ENCODE measurements at regions not wholly inside any gene's neighbourhood (a gene's known extent, or its start where the extent isn't known, plus 50 kb on each side); places are given as distances from the start of the nearest gene placed in this dataset.
"Not testable (repeated sequence)": the region's sequence is repeated elsewhere in the genome, so short reads cannot be mapped to it uniquely, and the experiment has no call there.

GRCh38 chr6:170037541-170038250 is 253.2 kb downstream of the DLL1 start:
- H3K4me1 ChIP-seq (ENCODE audit: insufficient read depth, low read length, poor library complexity, severe bottlenecking), result no peaks in the 10 kb centered on the region
- H3K27me3 ChIP-seq (replicated peaks; ENCODE audit: insufficient read depth, low read depth, low read length, poor library complexity), result no peaks in the 10 kb centered on the region
- intact Hi-C loops (cut with micrococcal nuclease; ENCODE audit: unreplicated experiment), result no loop called here
- BruUV-seq (replicated peaks), result no TSS peak
- H3K27ac ChIP-seq (ENCODE audit: low read depth, low read length, poor library complexity, severe bottlenecking), result no peak overlapping the region
- H3K4me3 ChIP-seq (ENCODE audit: low read depth, low read length, poor library complexity, severe bottlenecking), result no peak overlapping the region
- CTCF ChIA-PET, result no interaction called here
- no peaks in the 10 kb centered on the region for H3K36me3 ChIP-seq (ENCODE audit: insufficient read depth, low read length, poor library complexity, severe bottlenecking)
- POLR2A ChIA-PET (ENCODE audit: low non-redundant PET), result no interaction called here
- no peaks in the 10 kb centered on the region for H3K9me3 ChIP-seq (ENCODE audit: low read depth, low read length, poor library complexity, severe bottlenecking)
- TF ChIP-seq EZH2 (IDR thresholded peaks at IDR 0.05; ENCODE audit: borderline replicate concordance, low read depth, low read length, poor library complexity, severe bottlenecking) (no peak), CTCF (conservative IDR thresholded peaks at IDR 0.05; ENCODE audit: low read depth, low read length) (no peak)
- DNase-seq (ENCODE audit: low spot score), result no peak

- intact Hi-C loops (cut with micrococcal nuclease; ENCODE audit: unreplicated experiment), result no loop called here
- no peak for DNase-seq (ENCODE audit: low spot score)
- no TSS peak for BruUV-seq (replicated peaks)
- no peaks in the 10 kb centered on the region for H3K27me3 ChIP-seq (replicated peaks; ENCODE audit: insufficient read depth, low read depth, low read length, poor library complexity)
- H3K27ac ChIP-seq (ENCODE audit: low read depth, low read length, poor library complexity, severe bottlenecking), result no peak overlapping the region
- TF ChIP-seq EZH2 (IDR thresholded peaks at IDR 0.05; ENCODE audit: borderline replicate concordance, low read depth, low read length, poor library complexity, severe bottlenecking), result no peak
- TF ChIP-seq CTCF (conservative IDR thresholded peaks at IDR 0.05; ENCODE audit: low read depth, low read length), result no peak
- no peaks in the 10 kb centered on the region for H3K9me3 ChIP-seq (ENCODE audit: low read depth, low read length, poor library complexity, severe bottlenecking)
- POLR2A ChIA-PET (ENCODE audit: low non-redundant PET), result no interaction called here
- no peak overlapping the region for H3K4me3 ChIP-seq (ENCODE audit: low read depth, low read length, poor library complexity, severe bottlenecking)
- CTCF ChIA-PET, result no interaction called here
- no peaks in the 10 kb centered on the region for H3K4me1 ChIP-seq (ENCODE audit: insufficient read depth, low read length, poor library complexity, severe bottlenecking)
- H3K36me3 ChIP-seq (ENCODE audit: insufficient read depth, low read length, poor library complexity, severe bottlenecking), result no peaks in the 10 kb centered on the region
Measured at GRCh38 chr6:170036916-170037315, 254.0 kb downstream of the DLL1 start.

- H3K4me3 ChIP-seq (ENCODE audit: low read depth, low read length, poor library complexity, severe bottlenecking); H3K36me3 ChIP-seq (ENCODE audit: insufficient read depth, low read length, poor library complexity, severe bottlenecking); intact Hi-C loops (cut with micrococcal nuclease; ENCODE audit: unreplicated experiment); H3K27me3 ChIP-seq (replicated peaks; ENCODE audit: insufficient read depth, low read depth, low read length, poor library complexity); H3K9me3 ChIP-seq (ENCODE audit: low read depth, low read length, poor library complexity, severe bottlenecking); POLR2A ChIA-PET (ENCODE audit: low non-redundant PET); BruUV-seq (replicated peaks); DNase-seq (ENCODE audit: low spot score); H3K27ac ChIP-seq (ENCODE audit: low read depth, low read length, poor library complexity, severe bottlenecking); H3K4me1 ChIP-seq (ENCODE audit: insufficient read depth, low read length, poor library complexity, severe bottlenecking); CTCF ChIA-PET: not testable (repeated sequence)
Measured at GRCh38 chr6:170036367-170036766, 254.5 kb downstream of the DLL1 start.

- Histone ChIP-seq H3K36me3 (ENCODE audit: insufficient read depth, low read length, poor library complexity, severe bottlenecking) (no peaks in the 10 kb centered on the region), H3K9me3 (ENCODE audit: low read depth, low read length, poor library complexity, severe bottlenecking) (no peaks in the 10 kb centered on the region), H3K4me3 (ENCODE audit: low read depth, low read length, poor library complexity, severe bottlenecking) (no peak overlapping the region), H3K27ac (ENCODE audit: low read depth, low read length, poor library complexity, severe bottlenecking) (no peak overlapping the region), H3K4me1 (ENCODE audit: insufficient read depth, low read length, poor library complexity, severe bottlenecking) (no peaks in the 10 kb centered on the region), H3K27me3 (replicated peaks; ENCODE audit: insufficient read depth, low read depth, low read length, poor library complexity) (no peaks in the 10 kb centered on the region)
- intact Hi-C loops (cut with micrococcal nuclease; ENCODE audit: unreplicated experiment), result no loop called here
- ChIA-PET CTCF (no interaction called here), POLR2A (ENCODE audit: low non-redundant PET) (no interaction called here)
- TF ChIP-seq EZH2 (IDR thresholded peaks at IDR 0.05; ENCODE audit: borderline replicate concordance, low read depth, low read length, poor library complexity, severe bottlenecking) (no peak), CTCF (conservative IDR thresholded peaks at IDR 0.05; ENCODE audit: low read depth, low read length) (no peak)
- BruUV-seq (replicated peaks), result no TSS peak
- DNase-seq (ENCODE audit: low spot score), result no peak
Measured at GRCh38 chr6:170035901-170036304, 255.0 kb downstream of the DLL1 start.
